Gastrocnemius medialis (tissue), 4 donors: ENCODE measurements at regions not wholly inside any gene's neighbourhood (a gene's known extent, or its start where the extent isn't known, plus 50 kb on each side); places are given as distances from the start of the nearest gene placed in this dataset.

ENCODE experiments used
- ATAC-seq, 2 donors: fragments of 150-250 bp; one replicate each; pipeline ENCODE4 v1.9.1; 2016
- DNase-seq, 2 donors: peaks; one replicate each; pipeline ENCODE4 v3.0.0-alpha.2; 2019
- H3K27ac ChIP-seq, 4 donors: fragments of 200-600 bp; sonication (generic); 1 replicate in 1 of 4; 2 replicates in 3 of 4; pipeline ENCODE4 v1.5.1; 2016 to 2018; ENCODE audit warnings: mild to moderate bottlenecking in 2 of 4, moderate library complexity in 1 of 4
- H3K27me3 ChIP-seq, 3 donors: fragments of 200-600 bp; sonication (generic) in 2 of 3; 1 replicate in 1 of 3; 2 replicates in 2 of 3; pipeline versions ENCODE4 v1.5.1 to v1.6.0; 2016 to 2019; ENCODE audit warnings: mild to moderate bottlenecking in 1 of 3, moderate library complexity in 1 of 3
- H3K36me3 ChIP-seq, 2 donors: fragments of 200-600 bp; sonication (generic) in 1 of 2; one replicate each; pipeline ENCODE4 v1.5.1; 2017 to 2018
- H3K4me1 ChIP-seq, 2 donors: fragments of 200-600 bp; sonication (generic) in 1 of 2; one replicate each; pipeline ENCODE4 v1.5.1; 2016 to 2017; ENCODE audit warnings: mild to moderate bottlenecking in 2 of 2
- H3K4me3 ChIP-seq, 4 donors: fragments of 200-600 bp; sonication (generic) in 3 of 4; 1 replicate in 1 of 4; 2 replicates in 3 of 4; pipeline ENCODE4 v1.5.1; 2016 to 2019; ENCODE audit warnings: mild to moderate bottlenecking in 2 of 4
- H3K9me3 ChIP-seq, 3 donors: fragments of 200-600 bp; sonication (generic) in 2 of 3; 1 replicate in 1 of 3; 2 replicates in 2 of 3; pipeline ENCODE4 v1.5.1; 2016 to 2019
- CTCF ChIP-seq, 5 experiments: fragments of 450-650 bp in 3 of 5; fragments of 200-600 bp in 2 of 5; sonication (generic) in 2 of 5; IDR thresholded peaks in 4 of 5; conservative IDR thresholded peaks in 1 of 5; 1 replicate in 4 of 5; 2 replicates in 1 of 5; pipeline ENCODE4 v1.5.1; 2016 to 2019; ENCODE audit warnings: antibody characterized with exemption in 5 of 5, mild to moderate bottlenecking in 3 of 5, moderate library complexity in 3 of 5
- POLR2A ChIP-seq, 2 donors: fragments of 450-650 bp; IDR thresholded peaks; one replicate each; pipeline ENCODE4 v1.6.1; 2017; ENCODE audit warnings: antibody characterized with exemption in 2 of 2, mild to moderate bottlenecking in 2 of 2, moderate library complexity in 2 of 2
- in situ Hi-C, 4 donors: fragments of 200-750 bp; cut with MboI; loops; one replicate each; pipeline versions ENCODE4 v1.15.0 to v1.8.0; 2017; ENCODE audit warnings: low sequenced_read_pairs in 4 of 4
- intact Hi-C: fragments of 100-400 bp; cut with DNase I; formaldehyde crosslinking; loops from one replicate; pipeline ENCODE4 v1.15.1; 2023; ENCODE audit warnings: low total_unique reads

DNA sequence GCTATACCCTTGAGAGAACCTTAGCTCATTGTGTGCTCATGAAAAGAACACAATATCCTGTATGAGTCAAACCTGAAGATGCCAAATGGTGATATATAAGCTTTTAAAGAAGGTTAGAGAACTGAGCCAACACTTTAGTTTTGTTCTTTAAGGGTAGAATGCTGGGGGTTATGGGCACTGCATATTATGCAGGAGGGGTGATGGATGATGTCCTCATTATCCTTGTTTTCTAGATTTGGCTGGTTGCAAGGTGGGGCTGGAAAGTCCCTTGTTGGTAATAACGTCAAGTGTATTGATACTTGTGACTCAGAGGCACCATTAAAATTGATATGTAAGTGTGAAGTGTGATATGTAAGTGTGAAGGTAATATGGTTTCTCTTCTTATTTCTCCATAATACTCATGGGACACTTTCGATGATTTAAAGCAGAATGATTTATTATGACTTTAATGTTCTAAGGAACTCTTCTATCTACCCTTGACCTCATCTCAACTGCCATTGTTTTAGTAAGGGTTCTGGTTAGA, 113.7 kb upstream of the DTNBP1 start:
- TF ChIP-seq CTCF (IDR thresholded peaks at IDR 0.05 in 4 of 5, conservative IDR thresholded peaks at IDR 0.05 in 1 of 5): no peak
- TF ChIP-seq POLR2A (IDR thresholded peaks at IDR 0.05): no peak
- intact Hi-C loops (no loop called here), in situ Hi-C loops (no loop called here)
- DNase-seq (no peak), ATAC-seq (no peak)
- no peaks in the 10 kb centered on the region for H3K4me1 ChIP-seq
- no peak overlapping the region for H3K4me3 ChIP-seq
- no peak overlapping the region for H3K27ac ChIP-seq
- no peaks in the 10 kb centered on the region for H3K27me3 ChIP-seq
- no peaks in the 10 kb centered on the region for H3K36me3 ChIP-seq
- no peaks in the 10 kb centered on the region for H3K9me3 ChIP-seq

GRCh38 chr6:15775741-15776140, 112.9 kb upstream of the DTNBP1 start:
- in situ Hi-C loops: no loop called here
- no peak overlapping the region for H3K4me3 ChIP-seq
- intact Hi-C loops: no loop called here
- H3K9me3 ChIP-seq: no peaks in the 10 kb centered on the region
- H3K4me1 ChIP-seq: no peaks in the 10 kb centered on the region
- H3K36me3 ChIP-seq: no peaks in the 10 kb centered on the region
- no peak overlapping the region for H3K27ac ChIP-seq
- H3K27me3 ChIP-seq: no peaks in the 10 kb centered on the region
- TF ChIP-seq CTCF (IDR thresholded peaks at IDR 0.05 in 4 of 5, conservative IDR thresholded peaks at IDR 0.05 in 1 of 5): no peak
- no peak for TF ChIP-seq POLR2A (IDR thresholded peaks at IDR 0.05)
- ATAC-seq (no peak), DNase-seq (no peak)

- TF ChIP-seq CTCF (IDR thresholded peaks at IDR 0.05 in 4 of 5, conservative IDR thresholded peaks at IDR 0.05 in 1 of 5) (no peak), POLR2A (IDR thresholded peaks at IDR 0.05) (no peak)
- intact Hi-C loops (no loop called here), in situ Hi-C loops (no loop called here)
- no peaks in the 10 kb centered on the region for H3K27me3 ChIP-seq
- H3K36me3 ChIP-seq: no peaks in the 10 kb centered on the region
- ATAC-seq (no peak), DNase-seq (no peak)
- no peak overlapping the region for H3K4me3 ChIP-seq
- no peak overlapping the region for H3K27ac ChIP-seq
- no peaks in the 10 kb centered on the region for H3K4me1 ChIP-seq
- no peaks in the 10 kb centered on the region for H3K9me3 ChIP-seq
Measured at GRCh38 chr6:15775076-15775634, 112.3 kb upstream of the DTNBP1 start.

GRCh38 chr6:15773806-15774410, 111.1 kb upstream of the DTNBP1 start:
- TF ChIP-seq POLR2A (IDR thresholded peaks at IDR 0.05): no peak
- no peak for TF ChIP-seq CTCF (IDR thresholded peaks at IDR 0.05 in 4 of 5, conservative IDR thresholded peaks at IDR 0.05 in 1 of 5)
- Histone ChIP-seq H3K9me3 (no peaks in the 10 kb centered on the region), H3K4me3 (no peak overlapping the region), H3K27ac (no peak overlapping the region), H3K36me3 (no peaks in the 10 kb centered on the region), H3K27me3 (no peaks in the 10 kb centered on the region), H3K4me1 (no peaks in the 10 kb centered on the region)
- DNase-seq (no peak), ATAC-seq (no peak)
- intact Hi-C loops (no loop called here), in situ Hi-C loops (no loop called here)
